ENCODE measurements at regions not wholly inside any gene's neighbourhood (a gene's known extent, or its start where the extent isn't known, plus 50 kb on each side); places are given as distances from the start of the nearest gene placed in this dataset.

DNA sequence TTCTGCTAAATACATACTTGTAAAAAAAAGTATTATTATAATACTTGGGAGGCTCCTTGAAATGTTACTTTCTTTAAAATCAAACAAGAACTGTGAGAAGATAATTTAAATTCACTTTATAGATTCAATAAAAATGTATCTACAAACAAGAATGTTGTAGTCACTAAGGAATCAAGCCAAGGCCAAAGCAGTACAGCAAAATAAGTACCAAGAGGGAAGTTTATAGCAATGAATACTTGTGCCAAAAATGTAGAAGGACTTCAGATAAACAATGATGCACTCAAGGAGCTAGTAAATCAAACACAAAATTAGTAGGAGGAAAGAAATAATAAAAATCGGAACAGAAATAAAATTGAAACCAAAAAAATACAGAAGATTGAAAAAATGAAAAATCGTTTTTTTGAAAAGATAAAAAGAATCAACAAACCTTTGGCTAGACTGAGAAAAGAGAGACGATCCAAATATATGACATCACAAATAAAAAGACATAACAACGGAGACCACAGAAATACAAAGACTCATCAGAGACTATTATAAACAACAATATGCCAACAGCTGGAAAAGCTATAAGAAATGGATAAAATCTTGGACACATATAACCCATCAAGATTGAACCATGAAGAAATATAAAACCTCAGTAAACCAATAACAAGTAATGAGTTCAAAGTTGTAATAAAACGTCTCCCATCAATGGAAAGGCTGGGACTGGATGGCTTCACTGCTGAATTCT is 286.0 kb upstream of the TMEM229A start:
- CTCF ChIA-PET, result no interaction called here
- no peaks in the 10 kb centered on the region for H3K9me3 ChIP-seq
- ATAC-seq (no peak), DNase-seq (ENCODE audit: low read depth in 1 of 2, low spot score in 1 of 2) (no peak), FAIRE-seq (peak; percentile 36)
- H3K4me2 ChIP-seq, result no peak overlapping the region
- H3K4me1 ChIP-seq, result no peaks in the 10 kb centered on the region
- POLR2A ChIA-PET, result no interaction called here
- no peak overlapping the region for H3K27ac ChIP-seq
- H3K4me3 ChIP-seq, result no peak overlapping the region
- 27% methylated on average over 5 of the region's 5 CpGs for WGBS (ENCODE audit: missing lambda C conversion rate)
- TF ChIP-seq KDM1A (IDR thresholded peaks at IDR 0.05; ENCODE audit: low read depth) (no peak), CHD2 (IDR thresholded peaks at IDR 0.05; ENCODE audit: low read length, partially characterized antibody) (no peak), SREBF2 (IDR thresholded peaks at IDR 0.05) (no peak), POLR2AphosphoS2 (conservative IDR thresholded peaks at IDR 0.05; ENCODE audit: low read length) (no peak), FOXS1 (CRISPR knock-in tag; IDR thresholded peaks at IDR 0.05) (no peak), HDAC2 (IDR thresholded peaks at IDR 0.05) (no peak), JUNB (IDR thresholded peaks at IDR 0.05) (no peak), JUN (IDR thresholded peaks at IDR 0.05) (no peak), SMC3 (IDR thresholded peaks at IDR 0.05) (no peak), FOSL2 (IDR thresholded peaks at IDR 0.05) (no peak), FOSL2 (CRISPR knock-in tag; IDR thresholded peaks at IDR 0.05) (no peak), CHD4 (IDR thresholded peaks at IDR 0.05; ENCODE audit: borderline replicate concordance) (no peak), HOXB5 (CRISPR knock-in tag; IDR thresholded peaks at IDR 0.05) (no peak), ESRRA (IDR thresholded peaks at IDR 0.05; ENCODE audit: borderline replicate concordance, low read length) (no peak)
- TF ChIP-seq, protein P1, sequence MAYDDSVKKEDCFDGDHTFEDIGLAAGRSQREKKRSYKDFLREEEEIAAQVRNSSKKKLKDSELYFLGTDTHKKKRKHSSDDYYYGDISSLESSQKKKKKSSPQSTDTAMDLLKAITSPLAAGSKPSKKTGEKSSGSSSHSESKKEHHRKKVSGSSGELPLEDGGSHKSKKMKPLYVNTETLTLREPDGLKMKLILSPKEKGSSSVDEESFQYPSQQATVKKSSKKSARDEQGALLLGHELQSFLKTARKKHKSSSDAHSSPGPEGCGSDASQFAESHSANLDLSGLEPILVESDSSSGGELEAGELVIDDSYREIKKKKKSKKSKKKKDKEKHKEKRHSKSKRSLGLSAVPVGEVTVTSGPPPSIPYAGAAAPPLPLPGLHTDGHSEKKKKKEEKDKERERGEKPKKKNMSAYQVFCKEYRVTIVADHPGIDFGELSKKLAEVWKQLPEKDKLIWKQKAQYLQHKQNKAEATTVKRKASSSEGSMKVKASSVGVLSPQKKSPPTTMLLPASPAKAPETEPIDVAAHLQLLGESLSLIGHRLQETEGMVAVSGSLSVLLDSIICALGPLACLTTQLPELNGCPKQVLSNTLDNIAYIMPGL (CRISPR knock-in tag; IDR thresholded peaks at IDR 0.05; ENCODE audit: borderline replicate concordance), result no peak
- TF ChIP-seq, protein P2, sequence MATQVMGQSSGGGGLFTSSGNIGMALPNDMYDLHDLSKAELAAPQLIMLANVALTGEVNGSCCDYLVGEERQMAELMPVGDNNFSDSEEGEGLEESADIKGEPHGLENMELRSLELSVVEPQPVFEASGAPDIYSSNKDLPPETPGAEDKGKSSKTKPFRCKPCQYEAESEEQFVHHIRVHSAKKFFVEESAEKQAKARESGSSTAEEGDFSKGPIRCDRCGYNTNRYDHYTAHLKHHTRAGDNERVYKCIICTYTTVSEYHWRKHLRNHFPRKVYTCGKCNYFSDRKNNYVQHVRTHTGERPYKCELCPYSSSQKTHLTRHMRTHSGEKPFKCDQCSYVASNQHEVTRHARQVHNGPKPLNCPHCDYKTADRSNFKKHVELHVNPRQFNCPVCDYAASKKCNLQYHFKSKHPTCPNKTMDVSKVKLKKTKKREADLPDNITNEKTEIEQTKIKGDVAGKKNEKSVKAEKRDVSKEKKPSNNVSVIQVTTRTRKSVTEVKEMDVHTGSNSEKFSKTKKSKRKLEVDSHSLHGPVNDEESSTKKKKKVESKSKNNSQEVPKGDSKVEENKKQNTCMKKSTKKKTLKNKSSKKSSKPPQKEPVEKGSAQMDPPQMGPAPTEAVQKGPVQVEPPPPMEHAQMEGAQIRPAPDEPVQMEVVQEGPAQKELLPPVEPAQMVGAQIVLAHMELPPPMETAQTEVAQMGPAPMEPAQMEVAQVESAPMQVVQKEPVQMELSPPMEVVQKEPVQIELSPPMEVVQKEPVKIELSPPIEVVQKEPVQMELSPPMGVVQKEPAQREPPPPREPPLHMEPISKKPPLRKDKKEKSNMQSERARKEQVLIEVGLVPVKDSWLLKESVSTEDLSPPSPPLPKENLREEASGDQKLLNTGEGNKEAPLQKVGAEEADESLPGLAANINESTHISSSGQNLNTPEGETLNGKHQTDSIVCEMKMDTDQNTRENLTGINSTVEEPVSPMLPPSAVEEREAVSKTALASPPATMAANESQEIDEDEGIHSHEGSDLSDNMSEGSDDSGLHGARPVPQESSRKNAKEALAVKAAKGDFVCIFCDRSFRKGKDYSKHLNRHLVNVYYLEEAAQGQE (IDR thresholded peaks at IDR 0.05), result no peak
- TF ChIP-seq, protein P3, sequence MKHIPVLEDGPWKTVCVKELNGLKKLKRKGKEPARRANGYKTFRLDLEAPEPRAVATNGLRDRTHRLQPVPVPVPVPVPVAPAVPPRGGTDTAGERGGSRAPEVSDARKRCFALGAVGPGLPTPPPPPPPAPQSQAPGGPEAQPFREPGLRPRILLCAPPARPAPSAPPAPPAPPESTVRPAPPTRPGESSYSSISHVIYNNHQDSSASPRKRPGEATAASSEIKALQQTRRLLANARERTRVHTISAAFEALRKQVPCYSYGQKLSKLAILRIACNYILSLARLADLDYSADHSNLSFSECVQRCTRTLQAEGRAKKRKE (CRISPR knock-in tag; IDR thresholded peaks at IDR 0.05; ENCODE audit: low read depth), result no peak
- TF ChIP-seq, protein P4, sequence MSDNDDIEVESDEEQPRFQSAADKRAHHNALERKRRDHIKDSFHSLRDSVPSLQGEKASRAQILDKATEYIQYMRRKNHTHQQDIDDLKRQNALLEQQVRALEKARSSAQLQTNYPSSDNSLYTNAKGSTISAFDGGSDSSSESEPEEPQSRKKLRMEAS (IDR thresholded peaks at IDR 0.05), result no peak

DNA sequence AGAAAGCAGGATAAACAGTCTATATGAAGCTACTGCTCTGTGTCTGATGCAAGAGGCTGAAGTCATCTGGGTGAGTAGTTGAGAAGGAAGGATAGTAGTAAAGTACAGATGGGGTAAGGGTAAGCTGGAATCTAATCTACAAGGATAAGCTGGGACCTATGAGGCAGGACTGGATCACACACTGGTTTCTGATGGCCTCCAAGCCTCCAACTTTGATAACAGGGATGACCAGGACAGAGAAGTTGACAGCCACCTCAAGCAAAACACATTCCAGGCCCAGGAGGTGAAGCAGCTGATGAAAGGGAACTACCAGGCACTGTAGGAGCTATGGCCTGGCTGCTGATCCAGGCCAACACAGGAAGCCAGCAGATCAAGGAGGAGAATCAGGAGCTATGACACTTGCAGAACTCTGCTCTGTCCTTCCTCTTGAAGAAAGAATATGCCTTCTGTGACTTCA is 278.1 kb upstream of the TMEM229A start:
- TF ChIP-seq, protein P2 (IDR thresholded peaks at IDR 0.05), result no peak
- no peak for TF ChIP-seq ZFP36 (IDR thresholded peaks at IDR 0.05; ENCODE audit: borderline replicate concordance, partially characterized antibody)
- no peak for TF ChIP-seq KDM1A (IDR thresholded peaks at IDR 0.05; ENCODE audit: low read depth)
- TF ChIP-seq JUN (IDR thresholded peaks at IDR 0.05), result no peak
- TF ChIP-seq GATA3 (IDR thresholded peaks at IDR 0.05; ENCODE audit: borderline replicate concordance), result no peak
- no peak for TF ChIP-seq TFCP2L1 (CRISPR knock-in tag; IDR thresholded peaks at IDR 0.05)
- no peak for TF ChIP-seq POLR2AphosphoS2 (conservative IDR thresholded peaks at IDR 0.05; ENCODE audit: low read length)
- TF ChIP-seq RCOR1 (IDR thresholded peaks at IDR 0.05; ENCODE audit: low read depth, low read length), result no peak
- no peak for TF ChIP-seq FOSL2 (IDR thresholded peaks at IDR 0.05)
- no peak for TF ChIP-seq FOSL2 (CRISPR knock-in tag; IDR thresholded peaks at IDR 0.05)
- no peak for TF ChIP-seq PHF8 (IDR thresholded peaks at IDR 0.05; ENCODE audit: borderline replicate concordance, low read depth)
- ATAC-seq (no peak), DNase-seq (ENCODE audit: low read depth in 1 of 2, low spot score in 1 of 2) (no peak), FAIRE-seq (no peak)
- Histone ChIP-seq H3K4me3 (no peak overlapping the region), H3K4me1 (no peaks in the 10 kb centered on the region), H3K9me3 (no peaks in the 10 kb centered on the region), H3K27ac (no peak overlapping the region), H3K4me2 (no peak overlapping the region)
- ChIA-PET POLR2A (no interaction called here), CTCF (no interaction called here)

Measured in A549 (cell line).